GM10248 (cell line): ENCODE measurements at regions not wholly inside any gene's neighbourhood (a gene's known extent, or its start where the extent isn't known, plus 50 kb on each side); places are given as distances from the start of the nearest gene placed in this dataset.

Experiments
- CTCF ChIA-PET: fragments of 300-600 bp; sonication (Branson Sonifier 250); formaldehyde crosslinking; extraction: SDS; loops from one replicate; lab custom pipeline; 2021; ENCODE audit warnings: antibody characterized with exemption; lab: Yijun Ruan, JAX
- POLR2A ChIA-PET: fragments of 350-650 bp; sonication (Branson Sonifier 250); formaldehyde crosslinking; extraction: SDS; loops from one replicate; lab custom pipeline; 2020; ENCODE audit warnings: antibody characterized with exemption; lab: Yijun Ruan, JAX
- DNase-seq: peaks from one replicate; pipeline ENCODE4 v3.0.0; 2012; ENCODE audit errors: extremely low spot score
- CTCF ChIP-seq: IDR thresholded peaks from 2 replicates; pipeline ENCODE4 v1.5.1; 2012; ENCODE audit warnings: mild to moderate bottlenecking, low read depth; ENCODE audit errors: extremely low read depth, missing control alignments, control extremely low read depth

- POLR2A ChIA-PET, result no interaction called here
- no peak for DNase-seq
- TF ChIP-seq CTCF, result no peak
- CTCF ChIA-PET, result interaction anchor here (0.9 kb wide), 1 partner anchor 446 kb away, joined by 3 read pairs; no protein-coding TSS in a partner anchor
Observed at GRCh38 chr4:89610236-89610635, 226.7 kb downstream of the SNCA start.

GRCh38 chr4:89609756-89610155 lies 227.2 kb downstream of the SNCA start:
- ChIA-PET CTCF (interaction anchor here (0.9 kb wide), 1 partner anchor 446 kb away, joined by 3 read pairs; no protein-coding TSS in a partner anchor), POLR2A (no interaction called here)
- TF ChIP-seq CTCF, result no peak
- DNase-seq, result no peak

GRCh38 chr4:89604951-89605350 lies 232.0 kb downstream of the SNCA start:
- no peak for DNase-seq
- ChIA-PET CTCF (no interaction called here), POLR2A (no interaction called here)
- no peak for TF ChIP-seq CTCF

- no peak for TF ChIP-seq CTCF
- POLR2A ChIA-PET, result no interaction called here
- DNase-seq, result no peak
- CTCF ChIA-PET, result no interaction called here
Observed at GRCh38 chr4:89599026-89599425, 237.9 kb downstream of the SNCA start.

GRCh38 chr4:89598602-89599001 lies 238.4 kb downstream of the SNCA start:
- TF ChIP-seq CTCF, result peak; percentile 8
- POLR2A ChIA-PET, result no interaction called here
- CTCF ChIA-PET, result no interaction called here
- DNase-seq, result no peak

- no peak for DNase-seq
- ChIA-PET CTCF (interaction anchor here (1.0 to 1.2 kb wide), 2 partner anchors 12 to 20 kb away, joined by 3 read pairs; no protein-coding TSS in a partner anchor), POLR2A (no interaction called here)
- no peak for TF ChIP-seq CTCF
Observed at GRCh38 chr4:89595125-89595789, 241.7 kb downstream of the SNCA start.
